SW 1271 (cell line): ENCODE measurements at regions not wholly inside any gene's neighbourhood (a gene's known extent, or its start where the extent isn't known, plus 50 kb on each side); places are given as distances from the start of the nearest gene placed in this dataset.
A peak's percentile ranks its signal among the peaks of the same experiment; 100 is the strongest.

Source experiments
- DNase-seq, 2 experiments: peaks; one replicate each; lab custom pipeline; 2025; lab: John Stamatoyannopoulos, UW

DNA sequence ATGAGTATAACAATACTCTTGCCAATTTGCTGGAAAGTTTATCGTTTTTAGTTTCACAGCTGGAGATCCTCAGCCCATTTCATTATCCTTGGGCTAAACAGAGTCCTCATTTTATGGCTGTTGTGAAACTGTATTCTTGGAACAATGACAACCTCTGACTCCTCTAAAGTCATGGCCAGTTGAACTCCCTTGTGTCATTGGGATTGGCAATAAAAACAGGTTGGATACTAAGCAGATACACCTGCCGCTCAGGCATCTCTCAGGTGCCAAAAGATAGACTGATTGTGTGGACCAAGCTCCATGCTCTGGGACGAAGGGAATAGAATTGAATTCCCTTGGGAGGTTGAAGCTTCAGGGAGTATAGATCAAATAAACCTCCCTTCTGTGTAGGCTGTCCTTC, 182.2 kb downstream of the WDR11 start:
- DNase-seq: no peak

DNA sequence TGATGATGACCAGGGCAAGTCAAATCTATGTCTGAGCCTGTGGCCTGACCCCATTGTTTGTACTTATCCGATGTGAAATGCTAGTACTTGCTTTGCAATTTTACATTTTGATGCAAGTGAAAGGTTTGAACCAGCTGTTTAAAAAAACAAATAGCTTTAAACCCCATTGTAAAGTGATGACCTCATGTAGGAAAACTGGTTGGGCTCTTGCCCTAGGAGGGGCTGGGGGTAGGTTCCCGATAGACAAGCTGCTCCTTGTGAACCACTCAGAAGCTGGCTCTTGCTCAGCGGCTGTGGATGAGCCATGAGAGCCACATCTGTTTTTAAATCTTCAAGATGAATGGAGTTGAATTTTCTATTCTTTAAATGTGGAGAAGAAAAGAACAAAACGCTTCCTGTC, 185.3 kb downstream of the WDR11 start:
- DNase-seq: no peak

DNA sequence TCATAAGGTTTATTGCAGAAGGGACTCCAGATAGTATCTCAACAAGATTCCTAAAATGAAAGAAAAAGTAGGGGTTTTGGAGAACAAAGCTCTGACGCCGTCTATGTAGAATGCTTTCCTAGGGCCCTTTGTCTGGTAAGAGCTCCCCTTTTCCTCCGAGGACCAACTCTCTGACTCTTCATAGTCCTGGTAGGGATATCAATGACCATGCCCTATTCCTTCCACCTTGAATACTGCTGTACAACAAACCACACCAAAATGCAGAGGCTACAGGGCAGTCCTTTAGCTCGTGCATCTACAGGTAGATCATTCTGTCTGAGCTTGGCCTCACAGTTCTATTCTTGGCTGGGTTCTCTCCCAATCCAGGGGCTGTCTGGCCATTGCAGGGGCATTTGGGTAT, 190.3 kb downstream of the WDR11 start:
- DNase-seq: no peak

DNA sequence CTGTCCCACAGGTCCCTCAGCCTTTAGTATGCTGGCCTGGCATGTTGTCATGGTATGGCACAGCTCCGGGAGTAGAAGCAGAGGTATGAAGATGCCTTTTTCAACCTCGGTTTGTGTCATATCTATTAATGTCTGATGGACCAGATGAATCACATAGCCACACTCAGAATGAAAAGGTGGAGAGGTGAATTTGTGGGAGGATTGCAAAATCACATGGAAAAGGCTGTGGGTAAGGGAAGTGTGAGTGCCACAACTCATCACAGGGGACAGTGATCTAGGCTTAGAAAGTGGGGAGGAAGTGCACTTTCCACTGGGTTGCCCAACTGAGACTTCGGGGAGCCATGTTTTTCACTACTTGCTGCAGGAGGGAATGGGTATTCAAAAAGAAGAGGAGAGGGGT, 190.7 kb downstream of the WDR11 start:
- no peak for DNase-seq

DNA sequence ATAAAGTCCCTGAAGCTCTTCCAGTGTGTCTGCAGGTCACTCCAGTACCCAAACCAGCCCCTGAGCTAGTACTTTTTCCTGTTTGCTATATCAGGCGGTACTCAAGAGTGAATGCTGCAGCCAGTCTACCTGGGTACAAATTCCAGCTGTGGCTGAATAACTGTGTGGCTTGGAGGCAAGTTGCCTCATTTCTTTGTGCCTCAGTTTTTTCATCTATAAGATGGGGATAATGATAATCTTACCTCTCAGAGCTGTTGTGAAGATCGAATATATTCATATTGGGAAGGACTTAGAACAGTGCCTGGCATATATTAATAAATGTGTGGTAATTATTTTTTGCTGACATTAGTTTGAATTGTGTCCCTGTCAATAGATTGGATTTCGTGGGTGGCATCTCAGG, 191.2 kb downstream of the WDR11 start:
- DNase-seq: no peak

DNA sequence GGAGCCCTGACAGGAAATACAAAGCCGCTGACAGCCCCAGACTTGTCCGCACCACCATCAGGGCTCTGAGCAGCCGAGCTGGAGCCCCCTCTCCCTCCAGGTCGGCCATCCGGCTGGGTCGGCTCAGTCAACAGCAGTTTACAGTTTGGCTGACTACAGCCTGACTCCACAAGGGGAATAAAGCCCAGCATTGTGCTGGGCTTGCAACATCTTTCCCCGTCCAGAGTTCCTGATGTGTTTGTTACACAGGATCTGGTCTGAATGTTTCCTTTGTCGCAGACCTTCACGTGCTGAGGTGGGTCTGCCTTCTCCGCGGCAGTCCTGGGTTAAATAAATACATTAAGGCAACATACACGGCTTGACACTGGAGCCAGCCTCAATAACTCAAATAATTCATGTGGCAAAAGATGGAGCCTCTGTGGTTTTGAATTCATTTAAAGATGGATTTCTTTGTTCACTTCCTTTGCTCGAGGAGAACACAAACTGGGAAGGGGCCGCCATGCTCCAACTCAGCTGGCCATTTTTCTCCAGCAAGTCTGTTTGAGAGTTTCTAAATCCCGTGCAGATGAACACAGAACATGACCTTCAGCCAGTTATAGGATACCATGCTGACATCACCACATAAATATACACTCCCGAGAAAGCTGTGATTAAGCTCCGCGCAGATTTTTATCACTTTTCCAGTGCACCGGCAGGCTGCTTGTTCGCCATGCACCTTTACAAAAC, 192.1 kb downstream of the WDR11 start:
- DNase-seq: no peak

DNA sequence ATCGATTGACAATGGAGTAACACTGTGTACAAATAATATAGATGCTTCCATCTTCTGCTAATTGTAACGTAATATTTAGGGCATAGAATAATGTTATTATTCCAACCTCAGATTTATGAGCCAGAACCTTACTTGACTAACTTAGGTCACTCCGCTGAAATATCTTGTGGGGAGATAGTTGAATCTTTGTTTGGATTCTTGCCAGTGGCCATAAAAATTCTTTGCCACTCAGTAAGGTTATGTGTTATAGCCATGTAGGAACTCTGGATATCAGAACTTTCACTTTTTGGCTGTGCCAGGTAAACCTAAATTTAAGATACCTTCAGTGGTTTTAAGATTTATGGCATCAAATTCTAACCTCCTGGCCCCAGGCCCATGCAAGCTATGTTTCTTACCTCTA, 197.6 kb downstream of the WDR11 start:
- no peak for DNase-seq

DNA sequence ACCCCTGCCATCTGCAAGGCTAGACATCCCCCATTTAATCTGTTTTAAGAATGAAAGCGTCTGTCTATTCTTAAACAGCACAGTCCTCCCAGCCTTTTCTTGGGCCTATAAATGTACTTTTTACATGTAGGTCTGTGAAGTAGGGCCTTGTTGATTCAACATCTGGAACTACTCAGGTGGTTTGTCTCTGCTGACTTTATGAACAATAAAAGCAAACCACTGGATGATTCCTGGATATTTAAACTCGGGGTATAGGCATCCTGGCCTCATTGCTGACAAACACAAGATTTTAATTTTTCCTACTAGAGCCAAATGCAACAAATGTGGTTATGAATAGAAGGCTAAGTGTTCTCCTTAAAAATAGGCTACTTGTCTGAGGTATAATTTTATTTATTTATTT, 198.3 kb downstream of the WDR11 start:
- no peak for DNase-seq

DNA sequence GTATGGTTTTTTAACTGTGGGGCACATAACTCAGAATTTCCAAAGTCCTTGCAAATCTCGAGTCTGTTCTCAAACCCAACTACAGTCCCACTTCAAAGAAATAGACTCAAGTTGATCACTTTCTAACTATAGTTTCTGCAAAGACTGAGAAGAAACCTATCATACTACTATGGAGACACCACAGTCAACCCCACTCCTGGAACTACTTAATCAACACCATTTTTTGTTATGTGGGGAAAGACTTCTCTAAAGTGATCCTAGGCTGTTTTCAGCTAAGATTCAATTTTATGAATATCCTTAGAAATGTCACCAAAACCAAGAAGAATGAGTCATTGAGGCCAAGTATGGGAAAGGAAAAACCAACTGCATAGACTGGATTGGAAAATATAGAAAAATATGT, 198.8 kb downstream of the WDR11 start:
- DNase-seq: no peak

DNA sequence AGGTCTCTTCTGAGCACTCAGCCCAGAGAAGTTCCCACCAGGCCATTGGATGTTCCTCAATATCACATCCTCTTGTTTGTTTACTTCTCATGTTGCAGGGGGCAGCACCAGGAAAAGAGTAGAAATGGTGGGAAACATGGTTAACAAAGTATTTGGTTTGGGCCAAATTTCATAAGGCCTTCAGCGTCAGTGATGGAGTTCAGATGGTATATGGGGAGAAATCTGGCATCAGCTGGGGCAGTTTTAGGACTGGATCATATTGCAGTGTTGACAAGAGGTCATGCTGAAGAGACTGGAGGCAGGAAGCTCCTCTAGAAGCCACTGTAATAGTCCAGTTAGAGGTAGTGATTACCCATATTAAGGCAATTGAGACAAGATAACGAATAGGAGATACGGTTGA, 200.0 kb downstream of the WDR11 start:
- no peak for DNase-seq

DNA sequence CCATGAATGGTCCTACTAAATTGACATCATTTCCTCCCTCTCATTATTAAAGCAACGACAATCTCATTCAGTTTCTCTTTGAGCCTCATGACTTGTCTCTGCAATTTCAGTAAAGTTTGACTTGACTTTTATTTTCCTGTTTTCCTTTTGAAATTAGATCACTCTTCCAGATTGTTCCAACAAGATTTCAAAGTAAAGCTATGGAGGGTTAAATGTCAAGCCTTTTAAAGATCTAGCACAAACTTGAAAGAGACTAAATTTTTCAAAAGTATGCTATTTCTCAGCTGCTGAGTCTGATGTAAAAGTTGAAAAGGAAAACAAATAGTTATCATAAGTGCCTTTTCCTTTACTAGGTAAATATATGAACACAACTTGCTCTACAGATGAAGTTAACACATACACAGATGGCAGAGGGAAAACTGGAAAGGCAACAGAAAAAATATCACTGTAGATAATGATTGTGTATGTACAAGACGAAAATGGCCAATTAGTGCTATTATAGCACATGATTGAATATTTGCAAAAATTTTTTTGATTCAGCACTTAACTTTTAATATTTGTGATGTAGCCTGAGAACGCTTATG, 200.6 kb downstream of the WDR11 start:
- no peak for DNase-seq

DNA sequence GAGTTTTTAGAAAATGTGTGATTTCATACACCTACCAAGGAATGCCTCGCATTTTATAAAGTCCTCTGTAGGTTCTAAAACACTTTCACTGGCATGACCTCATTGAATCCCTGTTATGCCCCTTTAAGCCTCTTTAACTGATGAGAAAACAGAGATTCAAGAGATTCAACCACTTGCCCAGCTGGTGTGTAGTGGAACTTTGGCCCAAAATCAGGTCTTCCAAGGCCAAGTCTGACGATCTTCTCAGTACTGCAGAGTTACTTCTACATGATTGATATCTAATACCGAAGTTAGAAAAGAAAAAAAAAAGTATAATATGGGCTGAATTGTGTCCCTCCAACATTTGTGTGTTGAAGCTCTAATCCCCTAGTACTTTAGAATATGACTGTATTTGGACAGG, 202.0 kb downstream of the WDR11 start:
- no peak for DNase-seq

DNA sequence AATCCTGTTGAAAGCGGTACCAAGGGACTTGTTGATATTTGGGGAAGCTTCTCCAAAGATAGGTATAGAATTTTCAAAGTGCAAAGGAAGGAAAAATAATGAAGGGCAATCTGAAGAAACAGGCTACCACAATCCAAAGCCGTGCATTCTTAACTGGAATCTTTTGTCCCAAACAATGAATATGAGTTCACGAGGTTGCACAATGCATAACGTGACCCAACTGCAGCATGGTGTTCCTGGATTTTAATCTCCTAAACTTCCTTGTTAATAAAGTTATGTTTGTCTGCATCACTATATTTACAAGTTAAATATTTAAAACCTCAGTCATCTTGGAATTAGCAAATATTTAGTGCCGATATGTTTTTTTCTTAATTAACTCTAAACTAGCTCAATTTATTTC, 203.7 kb downstream of the WDR11 start:
- no peak for DNase-seq

DNA sequence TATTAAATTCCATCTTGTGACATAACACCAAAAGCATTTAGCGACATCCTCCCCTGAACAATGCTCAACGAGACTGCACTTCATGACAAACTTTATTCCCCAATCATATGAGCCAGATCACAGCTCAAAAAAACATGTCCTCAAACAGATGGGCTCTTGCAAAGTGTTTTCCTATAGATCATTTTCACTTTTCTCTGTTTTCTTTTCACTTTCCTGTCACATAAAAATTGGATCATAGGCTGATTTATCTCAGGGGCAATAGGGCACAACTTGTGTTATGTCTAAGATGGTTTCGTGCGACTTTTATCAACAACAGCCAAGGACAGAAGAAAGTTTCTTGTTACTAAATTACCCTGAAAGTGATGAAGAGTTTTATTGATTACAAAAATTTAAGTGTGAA, 206.1 kb downstream of the WDR11 start:
- DNase-seq: no peak

DNA sequence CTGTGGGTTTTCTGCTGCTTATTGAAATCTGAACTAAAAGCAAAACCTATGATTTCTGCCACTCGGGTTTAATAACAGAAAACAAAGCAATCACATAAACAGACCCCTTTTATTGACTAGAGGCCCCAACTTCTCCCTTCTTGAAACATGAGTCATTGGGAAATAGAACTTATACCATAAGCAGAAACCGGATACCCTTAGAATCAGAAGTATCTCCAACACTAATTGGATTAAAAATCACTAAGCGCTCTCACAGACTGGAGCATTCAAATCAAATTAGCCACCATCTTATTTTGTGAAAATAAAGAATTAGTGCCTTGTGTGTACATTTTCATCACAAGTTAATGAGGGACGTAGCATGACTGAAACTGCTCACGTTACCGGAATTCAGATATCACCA, 206.9 kb downstream of the WDR11 start:
- DNase-seq: no peak

DNA sequence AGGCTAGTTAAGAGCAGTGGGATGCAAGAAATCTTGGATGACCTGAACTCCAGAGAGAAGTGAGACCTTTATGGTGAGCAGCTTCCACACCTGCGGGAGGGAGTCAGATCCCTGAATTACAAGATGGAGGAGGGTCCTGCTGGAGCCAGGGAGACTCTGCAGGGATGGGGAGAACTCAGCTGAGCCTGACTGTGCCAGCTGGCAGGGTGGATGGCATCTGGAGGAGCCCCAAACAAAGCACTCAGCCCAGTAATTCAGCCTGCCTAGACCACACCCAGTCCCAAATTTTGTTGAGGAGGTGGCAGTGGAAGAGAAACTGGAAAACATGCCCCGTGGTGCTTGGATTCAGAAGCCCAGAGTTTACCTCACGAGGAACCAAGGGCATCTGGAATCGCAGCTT, 208.2 kb downstream of the WDR11 start:
- no peak for DNase-seq

DNA sequence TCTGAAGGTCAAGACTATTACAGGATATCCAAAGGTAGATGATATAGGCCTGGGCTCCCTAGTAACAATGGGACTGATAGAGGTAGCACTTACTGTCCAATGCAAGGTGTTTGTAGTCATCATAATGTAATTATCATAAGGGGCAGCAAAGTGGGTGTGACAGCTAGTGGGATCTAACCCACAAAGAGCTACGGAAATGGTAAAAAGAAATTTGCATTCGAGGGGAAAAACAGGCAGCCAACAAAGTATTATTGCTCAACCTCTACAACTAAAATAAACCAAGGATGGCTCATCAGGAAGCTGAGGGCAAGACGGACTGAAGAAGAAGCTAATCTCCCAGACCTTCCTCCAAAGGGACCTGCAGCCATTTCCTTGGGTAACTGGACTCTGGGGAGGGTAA, 211.0 kb downstream of the WDR11 start:
- DNase-seq: no peak

DNA sequence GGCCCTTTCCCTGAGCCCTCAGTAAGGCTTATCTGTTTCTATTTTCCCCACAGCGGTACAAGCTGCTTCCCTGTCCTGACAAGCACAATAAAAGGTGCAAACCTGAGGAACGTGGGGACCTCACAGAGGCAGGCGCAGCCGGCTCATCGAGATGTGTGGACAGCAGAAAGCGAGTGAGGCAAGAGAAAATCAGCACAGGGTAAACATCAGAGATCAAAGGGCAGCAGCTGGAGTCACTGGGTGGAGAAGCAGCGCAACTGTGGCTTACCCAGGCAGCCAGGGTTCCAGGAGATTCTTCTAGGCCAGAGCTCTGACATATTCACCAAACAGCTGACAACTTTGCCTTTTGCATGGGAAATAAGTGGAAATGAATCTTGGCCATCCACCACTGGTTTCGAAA, 212.6 kb downstream of the WDR11 start:
- no peak for DNase-seq

DNA sequence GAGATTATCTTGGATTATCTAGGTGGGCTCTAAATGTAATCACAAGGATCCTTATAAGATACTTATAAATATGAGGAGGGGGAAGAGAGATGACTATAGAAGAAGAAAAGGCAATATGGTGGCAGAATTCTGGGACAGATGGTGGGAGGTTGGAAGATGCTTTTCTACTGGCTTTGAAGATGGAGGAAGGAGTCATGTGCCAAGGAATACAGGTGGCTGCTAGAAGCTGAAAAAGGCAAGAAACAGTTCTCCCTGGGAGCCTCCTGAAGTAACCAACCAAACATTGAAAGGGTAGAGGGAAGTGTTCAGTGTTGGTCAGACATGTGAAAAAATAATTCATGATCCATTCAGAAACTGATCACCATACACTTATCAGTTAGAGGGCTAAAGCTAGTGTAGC, 213.3 kb downstream of the WDR11 start:
- DNase-seq: no peak

DNA sequence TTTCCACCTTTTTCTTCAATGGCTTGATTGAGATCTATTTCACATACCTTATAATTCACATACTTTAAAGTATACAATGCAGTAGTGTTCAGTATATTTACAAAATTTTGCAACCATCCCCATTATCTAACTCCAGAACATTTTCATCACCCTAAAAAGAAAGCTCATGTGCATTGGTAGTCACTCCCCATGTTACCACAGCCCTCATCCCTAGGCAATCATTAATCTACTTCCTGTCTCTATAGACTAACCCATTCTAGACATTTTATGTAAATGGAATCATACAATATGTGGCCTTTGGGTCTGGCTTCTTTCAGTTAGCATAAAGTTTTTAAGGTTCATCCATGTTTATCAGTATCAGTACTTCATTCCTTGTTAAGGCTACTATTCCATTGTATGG, 214.2 kb downstream of the WDR11 start:
- DNase-seq: no peak

DNA sequence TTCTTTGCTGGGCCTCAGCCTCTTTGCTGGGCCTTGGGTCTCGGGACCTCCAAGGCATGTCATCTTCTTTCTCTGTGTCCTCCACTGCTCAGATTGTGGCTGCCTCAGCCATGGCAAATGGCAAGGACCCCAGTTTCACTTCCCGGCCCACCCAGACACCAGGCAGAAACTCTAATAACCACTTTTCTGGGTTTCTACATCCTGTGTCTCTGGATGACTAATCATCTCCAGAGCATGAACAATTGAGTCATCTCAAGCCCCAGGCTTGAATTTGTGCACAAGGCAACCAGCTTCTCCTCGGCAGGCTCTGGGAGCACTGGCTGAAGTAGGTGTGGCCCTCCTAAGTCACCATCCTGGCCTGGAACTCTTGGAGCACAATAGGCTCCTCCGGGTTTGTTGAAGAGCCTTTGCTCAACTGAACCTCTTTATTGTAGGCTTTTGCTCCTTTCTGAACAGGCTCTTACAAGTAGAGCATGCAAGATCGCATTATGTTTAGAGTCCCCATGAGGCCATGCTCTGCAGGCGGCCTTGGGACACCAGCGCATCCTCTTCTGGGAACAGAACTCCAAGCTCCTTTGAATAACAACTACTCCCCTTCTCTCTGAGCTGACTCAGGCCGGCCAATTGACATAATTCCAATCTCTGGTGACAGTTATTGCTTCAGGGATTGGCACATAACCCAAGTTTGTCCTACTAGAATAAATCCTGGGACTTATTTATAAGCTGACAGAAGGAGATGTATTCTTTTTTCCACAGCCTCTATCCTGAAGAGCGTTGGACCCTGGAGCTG, 218.1 kb downstream of the WDR11 start:
- DNase-seq: no peak

DNA sequence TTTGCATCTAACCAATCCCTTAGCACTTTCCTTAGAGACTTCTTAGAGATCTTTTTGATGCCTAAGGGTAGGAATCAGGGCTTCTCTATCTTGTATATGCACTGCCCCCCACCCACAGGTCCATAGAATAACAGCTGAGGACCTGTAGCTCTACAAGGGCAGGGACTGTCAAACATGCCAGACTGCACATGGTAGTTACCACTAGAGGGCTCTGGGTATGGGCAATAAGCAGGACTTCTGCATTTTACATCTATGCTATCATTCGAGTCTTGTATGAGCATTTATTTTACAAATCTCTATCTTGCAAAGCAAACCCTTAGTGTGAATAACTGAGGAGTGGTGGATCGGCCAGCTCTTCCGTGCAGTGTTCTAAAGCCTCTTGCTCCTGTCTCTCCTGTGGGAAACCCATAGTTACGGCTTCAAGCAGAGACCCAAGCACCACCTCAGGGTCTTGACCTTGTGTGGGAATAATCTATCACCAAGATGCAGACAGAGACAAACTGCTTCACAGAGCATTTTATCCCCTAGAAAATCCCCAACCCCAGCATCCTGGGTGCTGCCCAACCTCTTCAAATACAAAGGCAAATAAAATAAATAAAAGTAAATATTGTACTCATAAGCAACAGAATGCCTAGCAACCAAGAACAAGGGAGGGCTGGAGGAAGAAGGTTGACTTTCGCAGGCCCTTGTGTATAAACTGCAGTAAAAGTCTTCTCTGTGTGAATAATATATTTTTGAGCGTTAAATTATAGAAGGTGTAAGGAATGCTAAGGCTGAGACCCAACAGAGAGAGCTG, 219.3 kb downstream of the WDR11 start:
- DNase-seq: peak in 1 of 2 experiments; percentile 13

DNA sequence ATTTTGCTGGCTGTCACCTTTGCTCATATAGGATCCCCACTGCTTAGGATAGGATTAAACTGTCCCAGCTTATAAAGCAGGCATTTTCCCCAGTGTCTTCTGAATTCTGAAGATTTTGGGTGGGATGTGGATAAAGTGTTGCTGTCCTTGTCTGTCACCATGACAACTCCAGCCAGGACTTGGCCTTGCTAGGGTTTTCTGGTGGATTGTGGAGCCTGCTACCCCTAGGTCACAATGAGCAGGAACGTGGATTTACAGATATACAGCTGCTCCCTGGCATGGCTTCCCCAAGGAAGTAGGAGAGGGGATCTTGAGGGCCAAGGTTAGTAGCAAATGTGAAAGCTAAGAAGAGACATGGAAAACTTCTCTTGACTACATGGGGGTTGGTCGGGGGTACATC, 220.7 kb downstream of the WDR11 start:
- DNase-seq: no peak
